ENCODE measurements at regions not wholly inside any gene's neighbourhood (a gene's known extent, or its start where the extent isn't known, plus 50 kb on each side); places are given as distances from the start of the nearest gene placed in this dataset.

DNA sequence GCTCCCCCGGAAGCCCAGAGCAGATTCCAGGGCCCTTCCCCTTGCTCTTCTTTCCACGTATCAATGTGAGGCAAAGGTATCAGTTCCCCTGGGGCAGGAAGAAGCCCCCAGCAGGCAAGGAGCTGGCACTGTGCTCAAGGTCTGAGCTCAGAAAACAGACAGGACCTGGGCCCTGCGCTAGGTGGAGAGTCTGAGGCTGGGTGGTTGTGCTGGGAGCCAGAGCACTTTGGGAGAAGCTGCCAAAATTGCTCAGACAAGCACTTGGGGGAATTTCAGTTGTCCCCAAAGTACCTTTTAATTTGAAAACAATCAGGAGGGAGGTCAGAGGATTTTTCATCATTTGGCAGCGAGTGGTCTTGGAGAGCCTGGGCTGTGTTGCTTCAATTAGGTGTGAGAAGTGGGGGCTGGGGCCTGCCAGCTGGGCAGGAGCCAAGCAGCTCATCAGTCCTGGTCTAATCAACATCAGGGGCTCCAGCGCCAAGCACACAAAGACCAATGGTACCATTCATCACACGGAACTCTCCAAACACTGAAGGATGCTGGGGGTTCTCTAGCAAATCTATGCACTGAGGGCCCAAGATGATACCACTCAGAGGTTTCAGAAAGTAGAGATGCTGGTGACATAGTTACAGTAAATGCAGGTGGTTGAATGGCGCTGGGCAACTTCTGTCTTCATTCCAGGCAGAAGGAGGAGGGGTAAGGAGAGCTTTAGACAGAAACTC, 176.5 kb downstream of the SNX18 start:
- Mint-ChIP-seq H3K36me3 (ENCODE audit: insufficient read depth, unreplicated experiment) (no peaks in the 10 kb centered on the region), H3K4me3 (ENCODE audit: low read depth, unreplicated experiment) (no peak overlapping the region), H3K27me3 (ENCODE audit: unreplicated experiment) (no peaks in the 10 kb centered on the region), H3K9me3 (ENCODE audit: low read depth, unreplicated experiment) (no peaks in the 10 kb centered on the region), H3K27ac (ENCODE audit: unreplicated experiment) (no peak overlapping the region), H3K4me1 (ENCODE audit: low read depth, unreplicated experiment) (peaks cover 10% of the 10 kb centered on the region)
- intact Hi-C loops (cut with micrococcal nuclease; ENCODE audit: unreplicated experiment): no loop called here
- DNase-seq: no peak
- CTCF ChIA-PET: interaction anchor here (0.6 kb wide), 1 partner anchor 749 kb away, joined by 5 read pairs; no protein-coding TSS in a partner anchor
- TF ChIP-seq, protein P1, sequence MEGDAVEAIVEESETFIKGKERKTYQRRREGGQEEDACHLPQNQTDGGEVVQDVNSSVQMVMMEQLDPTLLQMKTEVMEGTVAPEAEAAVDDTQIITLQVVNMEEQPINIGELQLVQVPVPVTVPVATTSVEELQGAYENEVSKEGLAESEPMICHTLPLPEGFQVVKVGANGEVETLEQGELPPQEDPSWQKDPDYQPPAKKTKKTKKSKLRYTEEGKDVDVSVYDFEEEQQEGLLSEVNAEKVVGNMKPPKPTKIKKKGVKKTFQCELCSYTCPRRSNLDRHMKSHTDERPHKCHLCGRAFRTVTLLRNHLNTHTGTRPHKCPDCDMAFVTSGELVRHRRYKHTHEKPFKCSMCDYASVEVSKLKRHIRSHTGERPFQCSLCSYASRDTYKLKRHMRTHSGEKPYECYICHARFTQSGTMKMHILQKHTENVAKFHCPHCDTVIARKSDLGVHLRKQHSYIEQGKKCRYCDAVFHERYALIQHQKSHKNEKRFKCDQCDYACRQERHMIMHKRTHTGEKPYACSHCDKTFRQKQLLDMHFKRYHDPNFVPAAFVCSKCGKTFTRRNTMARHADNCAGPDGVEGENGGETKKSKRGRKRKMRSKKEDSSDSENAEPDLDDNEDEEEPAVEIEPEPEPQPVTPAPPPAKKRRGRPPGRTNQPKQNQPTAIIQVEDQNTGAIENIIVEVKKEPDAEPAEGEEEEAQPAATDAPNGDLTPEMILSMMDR (IDR thresholded peaks at IDR 0.05; ENCODE audit: unreplicated experiment): no peak
- BruUV-seq (replicated peaks): no TSS peak

DNA sequence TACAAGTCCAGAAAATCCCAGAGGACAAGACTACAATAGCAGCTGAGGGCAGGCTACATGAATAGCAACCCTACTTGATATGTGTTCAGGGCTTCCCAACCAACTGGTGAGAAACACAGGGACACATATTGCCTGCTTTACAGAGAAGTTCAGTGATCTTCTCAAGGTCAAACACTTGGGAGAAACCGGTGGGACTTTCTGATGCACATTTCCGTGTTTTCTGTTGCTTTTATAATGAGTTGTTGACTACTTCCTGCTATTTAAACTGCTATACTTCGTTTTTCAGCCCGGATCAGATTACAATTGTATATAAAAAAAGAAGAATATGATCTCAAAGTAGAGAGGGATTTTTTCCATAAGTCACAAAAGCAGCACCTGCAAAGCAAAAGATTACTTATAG, 175.1 kb downstream of the SNX18 start:
- CTCF ChIA-PET: no interaction called here
- Mint-ChIP-seq H3K4me1 (ENCODE audit: low read depth, unreplicated experiment) (peaks cover 10% of the 10 kb centered on the region), H3K4me3 (ENCODE audit: low read depth, unreplicated experiment) (no peak overlapping the region), H3K9me3 (ENCODE audit: low read depth, unreplicated experiment) (no peaks in the 10 kb centered on the region), H3K27me3 (ENCODE audit: unreplicated experiment) (no peaks in the 10 kb centered on the region), H3K36me3 (ENCODE audit: insufficient read depth, unreplicated experiment) (no peaks in the 10 kb centered on the region), H3K27ac (ENCODE audit: unreplicated experiment) (no peak overlapping the region)
- intact Hi-C loops (cut with micrococcal nuclease; ENCODE audit: unreplicated experiment): no loop called here
- TF ChIP-seq, protein P1 (IDR thresholded peaks at IDR 0.05; ENCODE audit: unreplicated experiment): no peak
- BruUV-seq (replicated peaks): no TSS peak
- DNase-seq: no peak

DNA sequence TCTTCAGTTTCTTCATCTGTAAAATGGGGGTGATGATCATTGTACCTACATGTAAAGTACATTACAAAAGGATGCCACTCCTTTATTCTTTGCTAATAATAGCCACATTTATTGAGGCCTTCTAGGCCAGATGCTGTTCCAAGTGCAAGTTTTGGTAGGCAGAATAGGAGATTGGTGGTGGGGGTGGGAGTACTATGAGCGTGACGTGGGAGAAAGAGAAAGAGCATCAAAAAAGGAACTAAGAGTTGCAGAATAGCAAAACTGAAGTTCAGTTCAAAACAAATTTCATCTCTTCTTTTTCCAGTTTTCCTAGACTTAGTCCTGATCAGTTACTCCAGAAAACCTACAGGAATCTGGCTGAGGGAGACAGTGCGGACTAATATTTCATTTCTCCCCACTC, 174.1 kb downstream of the SNX18 start:
- DNase-seq: no peak
- H3K27ac Mint-ChIP-seq (ENCODE audit: unreplicated experiment): no peak overlapping the region
- CTCF ChIA-PET: no interaction called here
- no peaks in the 10 kb centered on the region for H3K9me3 Mint-ChIP-seq (ENCODE audit: low read depth, unreplicated experiment)
- H3K4me1 Mint-ChIP-seq (ENCODE audit: low read depth, unreplicated experiment): peaks cover 9% of the 10 kb centered on the region
- intact Hi-C loops (cut with micrococcal nuclease; ENCODE audit: unreplicated experiment): no loop called here
- BruUV-seq (replicated peaks): no TSS peak
- H3K27me3 Mint-ChIP-seq (ENCODE audit: unreplicated experiment): no peaks in the 10 kb centered on the region
- H3K36me3 Mint-ChIP-seq (ENCODE audit: insufficient read depth, unreplicated experiment): no peaks in the 10 kb centered on the region
- TF ChIP-seq, protein P1 (IDR thresholded peaks at IDR 0.05; ENCODE audit: unreplicated experiment): no peak
- H3K4me3 Mint-ChIP-seq (ENCODE audit: low read depth, unreplicated experiment): no peak overlapping the region

DNA sequence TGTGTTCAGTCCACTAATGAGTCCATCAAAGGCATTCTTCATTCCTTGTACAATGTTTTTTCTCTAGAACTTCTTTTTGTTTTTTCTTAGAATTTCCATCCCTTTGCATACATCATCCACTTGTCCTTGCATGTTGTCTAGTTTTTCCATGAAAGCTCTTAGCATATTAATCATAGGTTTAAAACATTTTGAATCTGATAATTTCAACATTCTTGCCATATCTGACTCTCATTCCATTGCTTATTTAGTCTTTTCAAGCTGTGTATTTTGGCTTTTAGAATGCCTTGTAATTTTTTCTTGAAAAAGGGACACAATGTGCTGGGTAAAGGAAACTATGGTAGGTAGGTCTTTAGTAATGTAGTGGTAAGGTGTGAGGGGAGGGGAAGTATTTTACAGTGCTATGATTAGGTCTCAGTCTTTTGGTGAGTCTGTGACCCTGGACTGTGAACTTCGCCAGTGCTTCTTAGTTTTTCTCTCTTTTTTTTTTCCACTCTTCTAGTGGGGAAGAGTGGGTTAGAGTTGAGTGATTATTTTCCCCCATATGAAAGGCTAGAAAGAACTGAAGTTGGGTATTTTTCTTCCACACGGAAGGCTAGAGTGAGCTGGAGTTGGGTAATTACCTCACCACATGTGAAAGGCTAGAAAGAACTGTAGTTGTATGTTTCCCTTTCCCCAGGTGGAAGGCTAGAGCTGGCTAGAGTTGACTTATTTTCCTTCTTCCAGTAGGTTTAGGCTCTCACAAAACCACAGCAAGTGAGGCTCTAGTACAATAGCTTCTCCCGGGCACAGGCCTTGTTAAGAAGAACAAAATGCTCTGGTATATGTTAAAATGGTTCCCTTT, 172.1 kb downstream of the SNX18 start:
- Mint-ChIP-seq H3K4me1 (ENCODE audit: low read depth, unreplicated experiment) (no peaks in the 10 kb centered on the region), H3K4me3 (ENCODE audit: low read depth, unreplicated experiment) (no peak overlapping the region), H3K27ac (ENCODE audit: unreplicated experiment) (no peak overlapping the region), H3K36me3 (ENCODE audit: insufficient read depth, unreplicated experiment) (no peaks in the 10 kb centered on the region), H3K9me3 (ENCODE audit: low read depth, unreplicated experiment) (no peaks in the 10 kb centered on the region), H3K27me3 (ENCODE audit: unreplicated experiment) (no peaks in the 10 kb centered on the region)
- intact Hi-C loops (cut with micrococcal nuclease; ENCODE audit: unreplicated experiment): no loop called here
- TF ChIP-seq, protein P1 (IDR thresholded peaks at IDR 0.05; ENCODE audit: unreplicated experiment): no peak
- no peak for DNase-seq
- CTCF ChIA-PET: no interaction called here
- BruUV-seq (replicated peaks): no TSS peak
